RKO (cell line): ENCODE measurements at regions not wholly inside any gene's neighbourhood (a gene's known extent, or its start where the extent isn't known, plus 50 kb on each side); places are given as distances from the start of the nearest gene placed in this dataset.

ENCODE experiments used
- DNase-seq: peaks from one replicate; pipeline ENCODE4 v3.0.0-alpha.2; 2016; ENCODE audit warnings: low spot score

- DNase-seq = no peak
Measured at GRCh38 chr2:204183608-204184007, 247.0 kb downstream of the ICOS start.

- no peak for DNase-seq
Measured at GRCh38 chr2:204184226-204184625, 247.7 kb downstream of the ICOS start.

- DNase-seq = no peak
Measured at GRCh38 chr2:204187229-204188083, 250.9 kb downstream of the ICOS start.

GRCh38 chr2:204191574-204191973, 255.0 kb downstream of the ICOS start:
- no peak for DNase-seq

GRCh38 chr2:204195498-204195897, 258.9 kb downstream of the ICOS start:
- no peak for DNase-seq

GRCh38 chr2:204197336-204198005, 260.9 kb downstream of the ICOS start:
- no peak for DNase-seq

GRCh38 chr2:204199357-204199756, 262.8 kb downstream of the ICOS start:
- no peak for DNase-seq

GRCh38 chr2:204201507-204201906, 264.9 kb downstream of the ICOS start:
- no peak for DNase-seq

GRCh38 chr2:204202253-204202652, 265.7 kb downstream of the ICOS start:
- DNase-seq = no peak

- DNase-seq = no peak
Measured at GRCh38 chr2:204203704-204204103, 267.1 kb downstream of the ICOS start.

- no peak for DNase-seq
Measured at GRCh38 chr2:204205082-204205481, 268.5 kb downstream of the ICOS start.

- DNase-seq = no peak
Measured at GRCh38 chr2:204205538-204205937, 269.0 kb downstream of the ICOS start.

- DNase-seq = no peak
Measured at GRCh38 chr2:204207866-204208265, 271.3 kb downstream of the ICOS start.

- no peak for DNase-seq
Measured at GRCh38 chr2:204213588-204213987, 277.0 kb downstream of the ICOS start.

- DNase-seq = no peak
Measured at GRCh38 chr2:204218040-204218439, 281.5 kb downstream of the ICOS start.

GRCh38 chr2:204219196-204219595, 282.6 kb downstream of the ICOS start:
- no peak for DNase-seq

- DNase-seq = no peak
Measured at GRCh38 chr2:204220896-204221295, 284.3 kb downstream of the ICOS start.

- no peak for DNase-seq
Measured at GRCh38 chr2:204223046-204223445, 286.5 kb downstream of the ICOS start.

GRCh38 chr2:204223544-204223943, 287.0 kb downstream of the ICOS start:
- no peak for DNase-seq

GRCh38 chr2:204225671-204226073, 289.1 kb downstream of the ICOS start:
- no peak for DNase-seq

GRCh38 chr2:204226305-204226880, 289.8 kb downstream of the ICOS start:
- no peak for DNase-seq

- DNase-seq = no peak
Measured at GRCh38 chr2:204228169-204228886, 291.8 kb downstream of the ICOS start.
